Hepatic stellate cell (primary cell): ENCODE measurements at regions not wholly inside any gene's neighbourhood (a gene's known extent, or its start where the extent isn't known, plus 50 kb on each side); places are given as distances from the start of the nearest gene placed in this dataset.
"Not testable (repeated sequence)": the region's sequence is repeated elsewhere in the genome, so short reads cannot be mapped to it uniquely, and the experiment has no call there.

Experiments used
- DNase-seq: peaks from one replicate; pipeline ENCODE4 v3.0.0; 2011; ENCODE audit warnings: low spot score

DNA sequence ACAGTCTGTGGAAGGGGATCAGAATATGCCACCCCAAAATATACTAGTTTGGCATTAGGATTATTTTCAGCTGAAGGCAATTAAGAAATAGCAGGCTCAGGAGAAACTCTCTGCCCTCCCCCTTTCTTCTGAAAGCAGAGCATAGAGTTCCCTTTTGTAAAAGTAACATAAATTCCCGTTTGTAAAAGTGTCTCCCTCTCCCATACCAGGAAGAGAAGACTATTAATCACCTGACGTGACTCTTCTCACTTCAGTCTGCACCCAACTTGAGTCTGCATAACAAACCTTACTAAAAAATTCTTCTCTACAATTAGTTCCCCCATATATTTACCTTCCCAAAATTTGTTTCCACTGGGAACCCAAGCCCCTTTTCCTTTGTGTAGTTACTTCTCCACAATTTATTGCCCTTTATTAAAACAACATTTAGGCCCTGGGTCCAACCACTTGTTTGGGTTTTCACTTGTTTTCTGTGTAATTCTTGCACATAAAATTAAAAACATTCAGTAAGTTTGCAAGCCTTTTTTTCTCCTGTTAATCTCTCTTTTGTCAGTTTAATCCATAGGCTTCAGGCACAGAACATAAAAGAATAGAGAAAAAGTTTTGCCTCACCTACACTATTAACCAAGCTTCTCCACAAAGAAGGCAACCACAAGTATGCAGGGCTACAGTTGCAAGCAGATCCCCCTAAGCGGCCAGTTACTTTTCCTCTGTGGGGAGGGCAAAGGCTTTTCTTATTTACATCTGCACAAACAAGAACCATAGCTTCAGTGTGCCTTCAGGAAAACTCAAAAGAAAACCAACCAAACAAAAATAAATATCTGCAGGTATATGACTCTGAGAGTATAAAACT, 73.8 kb upstream of the EPCAM start:
- DNase-seq, result no peak

- DNase-seq, result no peak
Observed at GRCh38 chr2:47293976-47294375, 75.1 kb upstream of the EPCAM start.

DNA sequence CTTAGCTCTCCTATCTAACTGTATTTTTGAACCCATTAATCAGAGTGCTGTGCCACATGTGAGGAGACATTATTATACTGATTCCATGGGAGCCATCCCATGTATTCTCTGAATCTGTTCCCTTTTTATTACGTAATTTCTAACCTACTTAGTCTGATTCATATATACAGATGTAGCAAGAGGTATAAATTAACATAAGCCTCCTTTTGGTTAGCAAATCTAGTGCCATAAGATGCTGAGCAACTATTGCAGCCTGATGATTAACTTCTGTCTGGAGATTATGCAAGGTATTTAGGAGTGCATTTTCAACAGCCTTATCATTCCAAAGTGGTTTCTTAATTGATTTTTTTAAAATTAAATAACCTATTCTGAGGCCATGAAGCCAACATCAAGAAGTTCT, 80.2 kb upstream of the EPCAM start:
- DNase-seq, result no peak

- no peak for DNase-seq
Observed at GRCh38 chr2:47283659-47284058, 85.5 kb upstream of the EPCAM start.

DNA sequence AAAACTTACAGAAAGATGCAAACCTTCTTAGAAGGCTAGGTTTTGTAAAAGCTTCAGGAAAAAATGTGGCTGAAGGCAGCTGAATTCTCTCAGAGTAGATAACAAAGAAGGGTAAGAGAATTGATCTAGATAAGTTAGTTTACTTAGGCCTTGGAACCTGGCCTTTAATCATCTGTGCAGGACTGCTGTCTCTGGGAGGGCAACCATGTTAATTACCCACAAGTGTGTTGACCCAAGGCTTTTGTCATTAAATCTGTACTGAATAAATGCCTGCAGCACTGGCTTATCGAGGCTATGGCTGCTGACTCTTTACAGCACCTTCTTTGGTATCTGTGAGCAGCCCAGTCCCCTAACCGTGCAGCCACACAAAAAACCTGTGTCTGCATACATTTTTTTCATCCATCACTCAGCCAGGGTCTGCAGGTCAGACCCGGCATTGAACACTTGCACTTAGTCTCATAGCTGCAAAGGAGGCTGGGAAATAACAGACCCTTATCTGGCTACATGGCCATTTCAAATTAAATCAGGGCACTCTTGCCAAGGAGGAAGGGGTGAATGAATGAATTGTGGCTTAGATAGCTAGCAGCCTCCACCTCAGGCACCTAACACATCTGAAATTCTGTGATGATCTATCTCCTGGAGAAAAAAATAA, 86.4 kb upstream of the EPCAM start:
- no peak for DNase-seq

GRCh38 chr2:47279525-47279924, 89.6 kb upstream of the EPCAM start:
- not testable (repeated sequence) for DNase-seq

- no peak for DNase-seq
Observed at GRCh38 chr2:47277987-47278386, 91.1 kb upstream of the EPCAM start.

- no peak for DNase-seq
Observed at GRCh38 chr2:47277187-47277586, 91.9 kb upstream of the EPCAM start.

GRCh38 chr2:47276061-47276460, 93.0 kb upstream of the EPCAM start:
- DNase-seq, result no peak

DNA sequence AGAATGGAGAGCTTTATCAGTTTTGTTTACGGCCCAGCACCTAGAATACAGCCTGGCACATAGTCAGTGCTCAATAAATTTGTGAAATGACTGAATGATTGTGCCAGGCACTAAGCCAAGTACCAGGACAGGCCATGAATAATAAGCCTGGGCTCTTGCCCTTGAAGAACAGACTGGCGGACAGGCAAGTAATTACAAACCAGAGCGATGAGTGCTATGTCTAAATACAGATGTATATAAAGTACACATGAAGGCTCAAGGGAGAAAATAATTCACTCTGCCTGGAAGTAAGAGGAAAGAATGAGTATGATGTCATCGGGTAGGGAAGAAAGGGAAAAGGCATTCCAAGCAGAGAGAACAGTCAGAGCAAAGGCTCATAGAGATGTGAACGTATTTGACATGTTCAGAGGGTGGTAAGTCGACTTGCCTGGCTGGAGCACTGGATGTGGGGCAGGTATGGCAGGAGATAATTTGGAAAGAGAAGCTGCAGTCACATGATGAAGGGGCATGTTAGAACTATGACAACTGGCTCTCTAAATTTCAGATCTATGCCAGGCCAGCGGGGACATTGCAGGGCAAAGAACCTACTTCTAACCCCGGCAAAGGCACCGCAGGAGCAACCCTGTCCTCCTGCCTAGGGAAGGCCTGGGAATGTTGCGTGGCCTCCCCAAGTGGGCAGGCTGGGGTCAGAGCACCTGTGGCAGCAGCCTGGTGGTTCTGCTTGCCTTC, 94.9 kb upstream of the EPCAM start:
- peak; percentile 77 for DNase-seq

- no peak for DNase-seq
Observed at GRCh38 chr2:47272905-47273758, 96.0 kb upstream of the EPCAM start.

DNA sequence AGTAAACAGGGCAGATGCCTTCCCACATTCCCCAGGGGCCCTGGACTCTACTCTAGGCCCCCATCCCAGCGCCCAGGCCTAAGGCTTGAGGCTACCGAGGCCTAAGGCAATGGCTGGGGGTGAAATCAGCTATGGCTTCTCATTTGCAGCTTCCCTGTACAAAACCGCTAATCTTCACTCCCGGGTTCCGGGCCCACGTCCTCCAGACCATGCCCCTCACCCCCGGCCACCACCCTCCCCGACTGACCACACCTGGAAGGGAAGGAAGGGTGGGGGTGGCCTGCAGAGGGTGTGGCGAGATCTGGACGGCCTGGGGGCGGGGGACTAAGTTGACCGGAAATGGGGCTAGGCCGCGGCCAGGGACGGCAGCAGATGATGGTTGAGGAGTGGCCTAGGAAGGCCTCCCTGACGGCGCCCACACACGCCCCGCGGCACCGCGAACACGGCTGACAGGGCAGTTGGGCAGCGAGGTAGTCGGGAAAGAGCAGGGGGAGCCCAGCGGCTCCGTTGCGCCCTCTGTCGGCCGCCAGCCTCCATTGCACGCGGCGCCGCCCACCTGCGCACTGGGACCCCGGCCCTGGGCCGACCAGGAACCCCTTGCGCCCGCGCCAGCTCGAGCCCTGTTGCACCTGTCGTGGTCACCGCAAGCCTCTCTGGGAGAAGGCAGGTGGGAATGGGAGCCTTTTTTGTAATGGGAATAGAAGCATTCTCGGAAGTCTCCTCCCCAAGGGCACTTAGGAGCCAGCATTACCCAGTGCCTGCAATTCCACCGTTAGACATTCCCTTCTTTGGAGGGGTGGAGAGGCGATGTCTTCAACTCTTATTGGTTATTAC, 95.9 kb upstream of the CALM2 start:
- DNase-seq, result peak; percentile 55

- no peak for DNase-seq
Observed at GRCh38 chr2:47271054-47272000, 95.0 kb upstream of the CALM2 start.

DNA sequence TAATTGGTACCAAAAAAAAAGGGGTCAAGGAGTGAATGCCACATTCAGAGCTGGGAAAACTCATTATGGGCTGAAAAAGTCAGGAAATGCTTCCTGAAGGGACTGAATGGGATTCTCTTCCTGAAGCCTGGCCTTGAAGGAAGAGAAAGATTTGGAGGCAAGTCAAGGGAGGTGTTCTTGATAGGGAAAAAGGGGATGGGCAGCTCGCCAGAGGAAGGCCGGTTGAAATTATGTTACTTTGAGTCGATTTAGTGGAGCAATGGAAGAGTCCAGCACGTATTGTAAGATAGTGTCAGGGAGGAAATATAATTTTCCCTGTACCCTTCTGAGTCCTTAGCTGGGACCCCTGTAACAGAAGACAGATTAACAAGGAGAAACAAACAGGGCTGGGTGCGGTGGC, 94.1 kb upstream of the CALM2 start:
- DNase-seq, result no peak

- peak; percentile 95 for DNase-seq
Observed at GRCh38 chr2:47269316-47270232, 93.3 kb upstream of the CALM2 start.

DNA sequence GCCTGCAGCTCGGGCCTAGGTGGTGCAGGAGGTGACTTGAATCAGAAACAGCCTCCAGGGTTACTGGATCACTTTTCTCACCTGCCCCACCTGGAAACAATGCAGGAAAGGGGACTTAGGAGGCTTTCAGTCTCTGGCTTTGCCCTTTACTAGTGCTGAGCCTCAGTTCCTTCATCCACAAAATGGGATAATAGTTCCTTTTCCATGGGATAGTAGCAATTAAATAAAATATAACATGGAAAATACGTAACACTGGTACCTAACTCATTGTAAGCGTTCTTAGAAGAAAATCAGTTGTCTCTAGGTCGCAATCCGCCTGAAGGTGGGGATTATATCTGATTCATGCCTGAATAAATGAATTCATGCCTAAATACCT, 91.4 kb upstream of the CALM2 start:
- no peak for DNase-seq

DNA sequence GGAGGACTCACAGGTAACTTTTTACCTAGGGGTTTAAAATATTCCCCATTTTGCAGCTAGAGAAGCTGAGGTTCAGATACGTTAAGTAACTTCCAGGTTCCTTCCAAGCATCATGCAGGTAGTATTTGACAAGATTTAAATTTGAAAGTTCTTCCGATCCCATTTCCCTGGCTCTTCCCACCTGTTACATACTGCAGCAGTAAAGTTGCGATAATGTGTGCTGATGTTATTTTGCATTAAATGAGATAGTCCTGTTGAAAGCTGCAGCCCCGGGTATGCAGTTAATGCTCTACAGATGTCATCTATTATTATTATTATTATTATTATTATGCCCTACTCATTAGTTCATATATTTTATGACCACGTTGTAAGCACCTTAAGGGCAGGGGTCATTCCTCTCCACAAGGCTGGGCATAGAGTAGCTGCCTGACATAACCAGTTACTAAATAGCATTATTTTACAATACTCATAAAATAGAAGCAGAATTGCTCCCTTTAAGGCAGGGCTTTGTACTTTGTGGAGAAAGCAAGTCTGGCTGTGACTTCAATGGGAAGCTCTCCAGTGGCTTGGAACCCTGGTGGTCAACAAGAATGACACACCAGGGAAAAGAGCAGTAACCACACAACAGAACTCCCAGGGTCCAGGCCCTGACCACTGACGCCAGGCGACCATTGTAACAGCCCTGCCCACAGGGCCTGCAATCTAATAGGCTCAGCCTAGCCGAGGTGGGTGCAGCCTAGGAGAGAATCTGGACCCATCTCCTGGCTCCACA, 90.8 kb upstream of the CALM2 start:
- DNase-seq, result no peak

DNA sequence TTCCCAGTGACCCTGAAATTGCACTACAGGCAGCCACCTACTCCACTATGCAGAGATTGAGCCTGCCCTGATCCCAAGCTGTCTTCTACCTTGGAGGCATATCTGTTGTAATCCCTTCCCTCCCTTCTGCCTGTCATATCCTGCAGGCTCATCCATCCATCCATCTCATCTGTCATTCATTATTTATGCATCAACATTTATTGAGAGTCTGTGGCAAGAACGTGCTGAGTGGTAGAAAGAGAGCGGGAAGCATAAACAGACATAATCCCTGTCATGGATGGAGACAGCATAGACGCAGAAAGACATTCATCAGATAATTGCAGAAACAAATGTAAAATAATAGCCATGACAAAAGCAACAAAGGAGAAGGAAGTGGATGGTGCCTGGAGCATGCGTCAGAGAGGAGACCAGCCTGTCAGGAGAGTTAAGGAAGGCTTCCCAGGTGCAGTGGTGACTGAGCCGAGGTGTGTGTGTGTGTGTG, 89.5 kb upstream of the CALM2 start:
- no peak for DNase-seq
